IMR-90 (cell line): ENCODE measurements at regions not wholly inside any gene's neighbourhood (a gene's known extent, or its start where the extent isn't known, plus 50 kb on each side); places are given as distances from the start of the nearest gene placed in this dataset.

Experiments used
- ATAC-seq: fragments of 200-7000 bp; cut with Tn5 transposase; 2 replicates; pipeline ENCODE4 v1.9.1; 2020; ENCODE audit warnings: low read depth, mild to moderate bottlenecking, moderate library complexity
- BruUV-seq: library from RNA; stranded (reverse); fragments of 400-500 nt; replicated peaks from 2 replicates; lab custom pipeline; 2021; lab: Mats Ljungman, UMichigan
- CTCF ChIA-PET: fragments of 300-600 bp; formaldehyde crosslinking; extraction: SDS; loops from one replicate; lab custom pipeline; 2021; ENCODE audit warnings: antibody characterized with exemption; lab: Yijun Ruan, JAX
- POLR2A ChIA-PET: fragments of 300-600 bp; sonication (Branson Sonifier 250); formaldehyde crosslinking; loops from one replicate; lab custom pipeline; 2022; ENCODE audit warnings: antibody characterized with exemption; ENCODE audit not compliant: unreplicated experiment; lab: Charles Lee
- DNase-seq: peaks from one replicate; pipeline ENCODE4 v3.0.0; 2013
- H2AFZ ChIP-seq: replicated peaks from 2 replicates; pipeline ENCODE3; 2013; ENCODE audit warnings: low read length, mild to moderate bottlenecking; ENCODE audit not compliant: poor library complexity
- H2AK5ac ChIP-seq: 2 replicates; pipeline ENCODE4 v1.6.1; 2013; ENCODE audit warnings: low read depth, low read length, inconsistent platforms
- H2AK9ac ChIP-seq: replicated peaks from 2 replicates; pipeline ENCODE3; 2013; ENCODE audit warnings: mild to moderate bottlenecking, low read depth, low read length, moderate library complexity; ENCODE audit not compliant: poor library complexity
- H2BK120ac ChIP-seq: 2 replicates; pipeline ENCODE4 v1.6.1; 2013; ENCODE audit warnings: low read depth, low read length, inconsistent platforms
- H2BK15ac ChIP-seq: 3 replicates; pipeline ENCODE4 v1.6.1; 2013; ENCODE audit warnings: low read depth, low read length, inconsistent platforms
- H2BK20ac ChIP-seq: 2 replicates; pipeline ENCODE4 v1.6.1; 2013; ENCODE audit warnings: low read depth, mild to moderate bottlenecking, inconsistent platforms, low read length, moderate library complexity
- H2BK5ac ChIP-seq: 2 replicates; pipeline ENCODE4 v1.6.1; 2013; ENCODE audit warnings: mild to moderate bottlenecking, low read depth, low read length, inconsistent platforms; ENCODE audit not compliant: poor library complexity, severe bottlenecking
- H3K14ac ChIP-seq: replicated peaks from 2 replicates; pipeline ENCODE4 v1.6.1; 2013; ENCODE audit warnings: low read depth, low read length, inconsistent platforms
- H3K18ac ChIP-seq: 2 replicates; pipeline ENCODE4 v1.6.1; 2013; ENCODE audit warnings: low read depth, low read length, control low read depth
- H3K23ac ChIP-seq: 2 replicates; pipeline ENCODE4 v1.6.1; 2013; ENCODE audit warnings: low read depth, low read length, inconsistent platforms
- H3K27ac ChIP-seq: 2 replicates; pipeline ENCODE4 v1.5.1; 2013; ENCODE audit warnings: mild to moderate bottlenecking, control low read depth, low read length; ENCODE audit not compliant: insufficient read depth
- H3K27me3 ChIP-seq: 2 replicates; pipeline ENCODE4 v1.6.1; 2013; ENCODE audit warnings: low read length; ENCODE audit not compliant: control insufficient read depth, insufficient read depth
- H3K36me3 ChIP-seq: 2 replicates; pipeline ENCODE4 v1.6.1; 2013; ENCODE audit warnings: low read length, mixed read lengths; ENCODE audit not compliant: control insufficient read depth, insufficient read depth
- H3K4ac ChIP-seq: 2 replicates; pipeline ENCODE4 v1.6.1; 2013; ENCODE audit warnings: low read depth, low read length, inconsistent platforms
- H3K4me1 ChIP-seq: 2 replicates; pipeline ENCODE4 v1.6.1; 2013; ENCODE audit warnings: low read length, mixed read lengths; ENCODE audit not compliant: control insufficient read depth, insufficient read depth
- H3K4me2 ChIP-seq: 2 replicates; pipeline ENCODE4 v1.6.1; 2013; ENCODE audit warnings: low read depth, mild to moderate bottlenecking, control low read depth, low read length, moderate library complexity
- H3K4me3 ChIP-seq: 2 replicates; pipeline ENCODE4 v1.5.1; 2013; ENCODE audit warnings: low read depth, mild to moderate bottlenecking, control low read depth, low read length, moderate library complexity; ENCODE audit not compliant: insufficient read depth
- H3K56ac ChIP-seq: 2 replicates; pipeline ENCODE4 v1.6.1; 2013; ENCODE audit warnings: low read length, inconsistent platforms; ENCODE audit not compliant: insufficient read depth; ENCODE audit errors: extremely low read depth
- H3K79me1 ChIP-seq, 2 experiments: 2 replicates each; pipeline ENCODE4 v1.6.1; 2013; ENCODE audit warnings: low read length in 2 of 2, inconsistent platforms in 1 of 2, low read depth in 1 of 2
- H3K9ac ChIP-seq: 2 replicates; pipeline ENCODE4 v1.6.1; 2013; ENCODE audit warnings: low read depth, low read length, control low read depth
- H3K9me1 ChIP-seq: 2 replicates; pipeline ENCODE4 v1.6.1; 2013; ENCODE audit warnings: low read length, inconsistent platforms; ENCODE audit not compliant: insufficient read depth
- H3K9me3 ChIP-seq: 2 replicates; pipeline ENCODE4 v1.6.1; 2013; ENCODE audit warnings: low read length; ENCODE audit not compliant: control insufficient read depth, insufficient read depth
- H4K20me1 ChIP-seq: 2 replicates; pipeline ENCODE4 v1.6.1; 2013; ENCODE audit warnings: low read length, inconsistent platforms; ENCODE audit not compliant: insufficient read depth
- H4K5ac ChIP-seq: 2 replicates; pipeline ENCODE4 v1.6.1; 2013; ENCODE audit warnings: mild to moderate bottlenecking, low read depth, low read length, control low read depth
- H4K8ac ChIP-seq, 2 experiments: 2 replicates each; pipeline ENCODE4 v1.6.1; 2013; ENCODE audit warnings: low read depth in 2 of 2, low read length in 2 of 2, control low read depth in 1 of 2, inconsistent platforms in 1 of 2
- H4K91ac ChIP-seq: 2 replicates; pipeline ENCODE4 v1.6.1; 2013; ENCODE audit warnings: low read depth, low read length, inconsistent platforms; ENCODE audit not compliant: insufficient read depth
- CEBPB ChIP-seq: IDR thresholded peaks from 2 replicates; pipeline ENCODE4 v1.6.1; 2012; ENCODE audit warnings: low read depth, low read length, improper control_type of control experiment
- CHD1 ChIP-seq: IDR thresholded peaks from 2 replicates; pipeline ENCODE4 v1.6.1; 2012; ENCODE audit warnings: low read depth, low read length, improper control_type of control experiment
- CTCF ChIP-seq: conservative IDR thresholded peaks from 2 replicates; pipeline ENCODE4 v1.5.1; 2012; ENCODE audit warnings: mild to moderate bottlenecking, low read depth, low read length, improper control_type of control experiment
- FOS ChIP-seq: fragments of 150-350 bp; IDR thresholded peaks from 2 replicates; pipeline ENCODE4 v1.6.1; 2016; ENCODE audit warnings: low read depth, low read length
- MAFK ChIP-seq: IDR thresholded peaks from 2 replicates; pipeline ENCODE4 v1.6.1; 2012; ENCODE audit warnings: low read depth, low read length, improper control_type of control experiment
- MAZ ChIP-seq: IDR thresholded peaks from 2 replicates; pipeline ENCODE4 v1.6.1; 2012; ENCODE audit warnings: low read depth, mild to moderate bottlenecking, low read length, improper control_type of control experiment, moderate library complexity, borderline replicate concordance
- NFE2L2 ChIP-seq: fragments of 150-350 bp; IDR thresholded peaks from 2 replicates; pipeline ENCODE4 v1.6.1; 2016; ENCODE audit warnings: low read depth, mild to moderate bottlenecking, low read length
- RCOR1 ChIP-seq: IDR thresholded peaks from 2 replicates; pipeline ENCODE4 v1.6.1; 2012; ENCODE audit warnings: mild to moderate bottlenecking, low read length, improper control_type of control experiment; ENCODE audit not compliant: insufficient replicate concordance
- USF2 ChIP-seq: fragments of 150-350 bp; IDR thresholded peaks from 2 replicates; pipeline ENCODE4 v1.6.1; 2017; ENCODE audit warnings: mild to moderate bottlenecking, antibody characterized with exemption, low read length, low read depth
- WGBS, 2 experiments: methylation state at CpG; one replicate each; pipeline versions ENCODE4 v1.1.5 to v1.1.7; 2013; ENCODE audit warnings: missing lambda C conversion rate in 2 of 2; ENCODE audit not compliant: insufficient read length in 1 of 2; ENCODE audit errors: extremely low coverage in 2 of 2; 5-methylcytosine and 5-hydroxymethylcytosine counted together
- dilution Hi-C: fragments of 300-500 bp; cut with HindIII; formaldehyde crosslinking; loops from one replicate; pipeline ENCODE4 v1.14.3; 2018; ENCODE audit warnings: low sequenced_read_pairs; ENCODE audit not compliant: unreplicated experiment
- in situ Hi-C: fragments of 300-500 bp; cut with MboI; formaldehyde crosslinking; loops from 3 replicates; pipeline ENCODE4 v1.14.3; 2019; ENCODE audit warnings: low sequenced_read_pairs, inconsistent platforms, mixed read lengths
- intact Hi-C: fragments of 100-400 bp; cut with micrococcal nuclease; formaldehyde crosslinking; loops from 2 replicates; pipeline ENCODE4 v1.10.0; 2022

DNA sequence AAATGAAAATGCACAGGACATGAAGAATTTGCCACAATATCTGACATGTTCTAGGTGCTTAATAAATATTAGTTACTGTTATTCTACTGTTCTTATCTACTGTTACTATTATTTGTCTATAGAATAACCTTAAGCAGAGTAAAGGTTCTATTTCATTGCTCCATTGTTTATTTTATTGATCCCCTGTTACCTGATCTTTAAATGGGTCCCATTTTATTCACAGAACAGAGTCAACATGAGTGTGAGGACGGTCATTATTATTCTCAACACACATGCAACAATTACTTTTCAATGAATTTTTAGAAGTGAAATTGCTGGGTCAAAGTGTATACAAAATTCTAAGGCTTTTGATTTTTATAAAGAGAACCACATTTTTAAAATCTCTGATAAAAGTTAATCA is 186.9 kb downstream of the AHR start:
- ATAC-seq: no peak
- BruUV-seq: no TSS peak

More for the DNA sequence above, 186.9 kb downstream of the AHR start:
- H3K56ac ChIP-seq: no peak overlapping the region
- no peak overlapping the region for H3K4me2 ChIP-seq
- no peaks in the 10 kb centered on the region for H3K27me3 ChIP-seq
- no peak overlapping the region for H2BK120ac ChIP-seq
- WGBS, 2 experiments: no CpG with 5 or more reads among the region's 1 CpG
- no peak overlapping the region for H2AK9ac ChIP-seq
- CTCF ChIA-PET: no interaction called here
- TF ChIP-seq RCOR1 (no peak), MAZ (no peak), NFE2L2 (no peak), CHD1 (no peak), CEBPB (no peak), USF2 (no peak), FOS (no peak), CTCF (no peak), MAFK (no peak)
- no peak overlapping the region for H3K4ac ChIP-seq
- in situ Hi-C loops: no loop called here
- H3K27ac ChIP-seq: no peak overlapping the region
- H3K36me3 ChIP-seq: no peaks in the 10 kb centered on the region
- H3K4me3 ChIP-seq: no peak overlapping the region
- no peaks in the 10 kb centered on the region for H3K4me1 ChIP-seq
- no peaks in the 10 kb centered on the region for H3K9me1 ChIP-seq
- no peak overlapping the region for H4K5ac ChIP-seq
- no peak overlapping the region for H3K14ac ChIP-seq
- H2AK5ac ChIP-seq: no peak overlapping the region
- POLR2A ChIA-PET: no interaction called here
- no peak overlapping the region for H3K9ac ChIP-seq
- no peak overlapping the region for H4K8ac ChIP-seq
- no peak overlapping the region for H4K91ac ChIP-seq
- H3K79me1 ChIP-seq: no peaks in the 10 kb centered on the region
- no peak overlapping the region for H2BK5ac ChIP-seq
- no peak overlapping the region for H3K23ac ChIP-seq
- no peak overlapping the region for H3K18ac ChIP-seq
- no peaks in the 10 kb centered on the region for H4K20me1 ChIP-seq
- dilution Hi-C loops: no loop called here
- H3K9me3 ChIP-seq: no peaks in the 10 kb centered on the region
- no peak for DNase-seq
- no peak overlapping the region for H2BK20ac ChIP-seq
- H2BK15ac ChIP-seq: no peak overlapping the region
- intact Hi-C loops: no loop called here
- H2AFZ ChIP-seq: no peak overlapping the region
